HG02981 (cell line): ENCODE measurements at regions not wholly inside any gene's neighbourhood (a gene's known extent, or its start where the extent isn't known, plus 50 kb on each side); places are given as distances from the start of the nearest gene placed in this dataset.

Experiments used
- ATAC-seq: cut with Tn5 transposase; IDR thresholded peaks from one replicate; pipeline ENCODE4 v1.9.1; 2021; ENCODE audit warnings: mild to moderate bottlenecking, moderate library complexity; ENCODE audit not compliant: unreplicated experiment

GRCh38 chrX:69028006-69028760, 137.1 kb downstream of the PJA1 start:
- ATAC-seq, result peak; percentile 90

- no peak for ATAC-seq
Measured at GRCh38 chrX:69027181-69028005, 137.9 kb downstream of the PJA1 start.

DNA sequence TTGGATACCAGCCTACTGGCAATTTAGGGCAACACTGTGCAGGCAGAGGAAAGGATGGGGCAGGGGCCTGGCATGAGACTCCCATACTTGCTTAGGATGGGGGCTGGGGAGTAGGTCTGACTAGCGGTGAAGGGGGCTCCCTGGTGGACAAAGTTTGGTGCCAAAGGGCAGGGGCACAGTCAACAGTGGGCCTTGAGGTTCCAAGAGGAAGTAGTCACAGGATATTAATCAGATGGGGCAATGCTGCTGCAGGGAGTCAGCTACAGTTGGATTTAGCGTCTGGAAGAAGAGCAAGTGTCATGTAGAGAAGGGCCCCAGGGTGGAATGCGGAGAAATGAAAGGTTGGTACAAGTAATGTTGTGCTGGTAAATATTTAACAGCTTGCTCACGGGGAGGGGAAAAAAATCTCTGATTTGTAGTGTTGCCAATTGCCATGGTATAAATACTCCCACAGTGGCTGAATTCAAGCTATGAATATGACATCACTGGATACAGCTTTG, 139.4 kb downstream of the PJA1 start:
- ATAC-seq, result no peak

DNA sequence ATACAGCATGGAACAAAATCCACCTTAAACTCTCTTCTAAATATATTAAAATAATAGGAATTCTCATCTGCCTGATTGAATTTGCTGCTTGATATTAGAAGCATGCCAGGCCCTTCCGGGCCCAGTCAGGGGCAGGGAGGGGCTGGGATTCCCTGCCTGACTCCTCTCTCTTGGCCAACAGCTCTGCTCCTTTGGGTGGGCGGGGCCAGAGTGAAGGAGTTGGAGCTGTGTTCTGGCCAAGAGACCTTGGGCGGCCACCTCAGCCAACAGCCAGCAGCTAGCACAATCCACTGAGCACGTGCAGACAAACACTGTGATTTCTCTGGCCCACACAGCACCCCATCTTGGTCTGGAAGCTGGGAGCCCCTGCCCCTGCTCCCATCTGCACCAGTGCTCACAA, 140.3 kb downstream of the PJA1 start:
- ATAC-seq, result no peak

DNA sequence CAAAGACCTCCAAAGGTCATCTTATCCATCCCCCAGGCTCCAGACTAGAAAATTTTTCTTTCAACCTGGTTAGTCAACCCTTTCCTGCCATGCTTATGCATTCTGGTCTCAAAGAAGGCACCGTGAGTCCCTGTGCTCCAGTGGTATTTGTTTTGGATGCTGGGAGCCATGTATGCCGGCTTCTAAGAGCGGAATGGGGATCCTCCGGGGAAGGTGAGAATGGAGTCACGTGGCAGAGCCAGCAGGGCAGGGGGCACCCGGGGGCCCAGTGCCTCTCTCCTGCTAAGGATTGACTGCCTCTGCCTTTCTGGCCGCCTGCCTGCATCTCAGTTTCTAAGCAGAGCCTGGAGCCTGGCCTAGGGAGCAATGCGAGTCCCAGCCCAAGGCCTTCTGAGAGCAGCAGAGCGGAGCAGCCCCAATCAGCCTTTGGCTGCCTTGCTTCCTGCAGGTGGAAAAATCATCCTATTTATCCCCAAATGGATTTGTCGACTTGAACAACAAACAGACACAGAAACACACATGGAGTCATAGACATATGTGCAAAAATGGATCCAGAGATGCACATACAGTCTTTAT, 141.0 kb downstream of the PJA1 start:
- ATAC-seq, result no peak

GRCh38 chrX:69022430-69022829, 142.8 kb downstream of the PJA1 start:
- ATAC-seq, result no peak

DNA sequence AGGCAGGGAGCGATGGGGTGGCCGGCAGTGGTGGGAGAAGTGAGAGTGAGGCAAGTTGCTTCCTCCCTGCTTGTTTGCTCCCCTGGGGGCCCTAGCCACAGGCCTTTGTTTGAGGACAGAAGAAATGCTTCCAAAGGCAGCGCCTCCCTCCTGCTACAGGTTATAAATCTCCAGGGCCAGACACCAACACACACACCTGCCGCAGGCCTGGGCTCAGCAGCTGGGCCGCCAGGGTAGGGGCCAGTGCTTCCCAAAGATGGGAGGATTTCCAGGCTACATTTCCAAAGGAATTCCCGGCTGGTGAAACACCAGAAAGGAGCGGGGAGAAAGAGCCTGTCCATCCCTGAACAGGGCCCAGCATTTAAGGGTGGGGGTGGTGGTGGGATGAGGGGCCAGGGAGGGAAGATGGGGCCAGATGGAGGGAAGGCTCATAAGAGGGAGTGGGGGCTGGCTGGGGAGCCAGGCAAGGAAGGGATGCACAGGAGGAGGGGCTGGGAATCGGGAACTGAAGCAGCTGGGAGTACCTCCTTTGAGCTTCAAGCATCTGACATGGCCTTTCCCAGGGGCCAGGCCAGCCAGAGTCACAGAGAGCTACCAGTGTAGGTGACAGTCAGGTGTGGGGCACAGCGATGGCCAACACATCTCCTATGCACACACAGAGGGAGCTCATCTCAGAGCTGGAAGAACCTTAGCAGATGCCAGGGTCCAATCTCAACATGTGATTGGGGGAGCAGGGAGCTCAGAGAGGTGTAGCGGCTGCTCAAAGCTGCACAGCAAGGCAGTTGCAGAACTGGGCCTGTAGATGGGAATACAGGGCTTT, 143.9 kb downstream of the PJA1 start:
- no peak for ATAC-seq

DNA sequence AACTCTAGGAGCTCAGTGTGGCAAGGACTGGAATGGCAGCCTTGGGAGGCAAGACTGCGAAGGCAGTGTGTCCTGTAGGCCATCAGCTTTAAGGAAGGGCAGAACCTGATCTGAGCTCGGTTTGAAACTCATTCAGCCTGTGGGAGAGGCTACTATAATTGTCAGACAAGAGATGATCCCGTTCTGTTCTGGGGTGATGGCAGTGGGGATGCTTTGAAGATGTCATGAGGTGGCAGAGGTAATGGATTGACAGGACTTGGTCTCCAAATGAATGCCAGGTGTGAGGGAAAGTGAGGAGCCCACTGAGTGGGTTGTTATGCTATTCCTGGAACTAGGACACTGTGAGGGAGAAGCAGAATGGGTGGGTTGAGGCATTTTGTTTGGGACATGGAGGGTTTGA, 144.9 kb downstream of the PJA1 start:
- no peak for ATAC-seq

- no peak for ATAC-seq
Measured at GRCh38 chrX:69019073-69019890, 146.0 kb downstream of the PJA1 start.

- ATAC-seq, result no peak
Measured at GRCh38 chrX:69018416-69019072, 146.7 kb downstream of the PJA1 start.

- no peak for ATAC-seq
Measured at GRCh38 chrX:69016293-69016941, 148.8 kb downstream of the PJA1 start.

DNA sequence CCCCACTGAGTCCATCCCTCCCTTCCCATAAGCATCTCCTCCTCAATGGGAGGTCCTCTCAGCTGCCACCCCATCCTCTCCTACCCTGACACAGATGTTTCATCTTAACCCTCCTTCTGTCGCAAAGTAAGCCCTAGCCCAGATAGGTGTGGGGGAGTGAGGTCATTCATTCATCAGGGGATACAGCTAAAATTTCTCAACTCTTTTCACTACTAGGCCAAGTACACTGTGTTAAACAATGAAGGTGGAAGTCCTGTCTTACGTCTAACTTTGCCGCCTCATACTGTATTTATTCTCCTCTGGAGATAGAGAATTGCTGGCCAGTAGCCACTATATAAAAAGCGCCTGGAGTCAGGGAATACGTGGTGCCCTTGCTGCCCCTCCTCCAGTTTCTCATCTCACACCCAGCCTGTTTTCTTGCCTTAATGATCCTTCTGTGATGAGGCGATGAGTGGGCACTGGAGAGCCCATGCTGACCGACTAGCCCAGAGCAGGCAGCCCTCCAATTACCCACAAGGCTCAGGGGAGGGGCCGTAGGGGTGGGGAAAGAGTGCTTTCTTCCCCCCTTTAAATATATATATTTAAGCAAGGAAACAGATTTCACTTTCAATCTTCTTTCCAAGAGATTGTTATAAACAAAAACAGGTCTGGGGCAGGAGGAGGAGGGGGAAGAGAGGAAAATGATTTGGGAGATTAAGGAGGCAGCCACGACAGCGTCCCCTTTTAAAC, 149.5 kb downstream of the PJA1 start:
- no peak for ATAC-seq

DNA sequence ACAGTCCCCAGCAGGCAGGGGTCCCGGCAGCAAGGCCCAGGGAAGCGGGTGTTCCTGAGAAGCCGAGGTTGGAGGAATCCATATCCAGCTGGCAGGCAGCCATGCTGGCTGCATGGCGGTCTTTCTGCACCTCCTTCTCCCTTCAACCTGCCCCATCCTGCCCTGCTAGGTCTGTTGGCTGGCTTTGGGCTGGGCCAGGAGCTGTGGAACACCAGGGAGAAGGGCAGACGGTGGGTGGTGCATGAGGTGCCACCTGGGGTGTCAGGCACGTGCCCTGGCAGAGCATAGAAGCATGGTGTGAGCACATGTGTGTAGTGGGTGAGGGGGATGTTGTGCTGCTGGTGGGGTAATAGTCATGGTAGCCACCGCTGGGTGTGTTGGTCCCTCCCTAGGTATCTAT, 150.1 kb downstream of the PJA1 start:
- ATAC-seq, result no peak

- ATAC-seq, result no peak
Measured at GRCh38 chrX:69014200-69014599, 151.1 kb downstream of the PJA1 start.

DNA sequence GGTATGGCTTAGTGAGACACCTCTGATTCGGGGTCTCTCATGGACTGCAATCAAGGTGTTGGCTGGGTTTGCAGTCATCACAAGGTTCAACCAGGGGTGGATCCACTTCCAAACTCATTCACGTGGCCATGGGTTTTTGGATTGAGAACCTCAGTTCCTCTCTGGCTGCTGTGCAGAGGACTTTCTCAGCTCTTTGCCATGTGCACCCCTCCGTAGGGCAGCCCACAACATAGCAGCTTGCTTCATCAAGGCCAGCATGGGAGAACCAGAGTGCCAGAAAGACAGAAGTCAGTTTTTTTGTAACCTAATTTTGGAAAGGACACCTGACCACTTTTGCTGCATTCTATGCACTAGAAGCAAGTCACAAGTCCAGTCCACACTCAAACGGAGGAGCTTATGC, 154.9 kb downstream of the PJA1 start:
- no peak for ATAC-seq

DNA sequence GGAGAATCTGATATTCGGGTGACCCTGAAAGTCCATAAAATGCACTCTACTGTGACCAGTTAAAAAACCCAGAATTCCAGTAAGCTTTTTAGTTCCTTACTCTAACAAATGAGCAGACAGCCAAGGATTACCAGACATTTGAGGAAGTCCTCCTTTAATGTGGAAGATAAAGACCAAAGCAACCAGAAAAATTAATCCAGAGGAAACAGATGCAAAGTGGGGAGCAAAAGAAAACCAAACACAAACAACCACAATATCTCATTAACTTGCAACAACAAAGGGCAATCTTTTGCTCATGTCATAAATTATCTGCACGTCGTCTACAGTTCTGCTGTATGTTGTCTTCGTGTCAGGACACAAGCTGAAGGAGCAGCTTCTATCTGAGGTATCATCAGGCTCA, 164.4 kb downstream of the PJA1 start:
- no peak for ATAC-seq

- no peak for ATAC-seq
Measured at GRCh38 chrX:68999931-69000330, 165.3 kb downstream of the PJA1 start.

DNA sequence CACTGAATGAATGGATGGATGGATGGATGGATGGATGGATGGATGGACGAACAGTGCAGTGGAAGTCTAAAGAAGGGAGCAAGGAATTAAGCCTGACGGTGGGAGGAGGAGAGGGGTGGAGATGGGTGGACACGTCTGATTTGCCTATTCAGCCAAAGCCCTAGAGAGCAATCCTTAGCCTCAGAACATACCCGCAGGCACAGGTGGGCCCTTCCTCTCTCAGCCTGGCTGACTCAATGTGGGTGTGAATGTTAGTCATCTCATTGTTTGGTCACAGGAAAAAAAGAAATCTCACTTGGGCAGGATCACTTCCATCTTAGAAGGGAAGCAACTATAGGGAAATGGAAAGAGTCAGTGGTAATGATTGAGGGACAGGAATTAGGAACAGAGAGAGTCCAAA, 165.9 kb downstream of the PJA1 start:
- no peak for ATAC-seq
